ENCODE measurements at regions not wholly inside any gene's neighbourhood (a gene's known extent, or its start where the extent isn't known, plus 50 kb on each side); places are given as distances from the start of the nearest gene placed in this dataset.

DNA sequence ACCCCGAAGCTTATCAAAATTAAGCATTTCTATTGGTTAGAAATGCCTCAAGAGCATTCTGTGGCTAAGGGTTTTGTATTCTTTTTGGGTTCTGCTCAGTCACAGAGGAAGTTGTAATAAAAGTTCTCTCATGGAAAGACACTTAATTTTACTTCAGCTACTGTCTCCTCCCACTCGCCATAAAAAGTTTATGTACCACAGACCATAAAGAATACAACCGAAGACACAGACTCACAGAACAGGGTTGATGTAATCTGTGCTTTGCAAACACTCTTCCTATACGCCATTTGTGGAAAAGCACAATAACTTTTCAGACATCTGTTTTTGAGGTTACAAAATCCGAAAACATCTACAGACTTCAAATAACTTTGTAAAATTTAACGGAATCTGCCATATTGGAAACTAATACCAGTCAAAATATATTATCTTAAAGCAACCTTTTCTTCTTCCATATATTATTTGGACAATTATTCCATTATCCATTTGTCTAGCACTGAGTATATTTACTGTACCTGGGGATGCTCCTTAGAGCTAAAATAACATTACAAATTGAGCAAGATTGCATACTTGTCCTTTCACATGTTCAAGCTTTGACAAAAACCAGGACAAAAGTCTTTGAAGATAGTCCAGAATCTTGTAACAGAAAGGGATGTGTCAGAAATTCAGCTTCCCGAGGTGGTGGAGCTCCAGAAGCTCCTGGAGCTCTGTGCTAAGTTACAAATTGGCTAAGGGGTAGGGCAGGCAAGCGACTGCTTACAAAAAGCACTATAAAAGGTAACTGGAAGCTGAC, 219.0 kb upstream of the MEOX2 start:
- DNase-seq, result no peak

DNA sequence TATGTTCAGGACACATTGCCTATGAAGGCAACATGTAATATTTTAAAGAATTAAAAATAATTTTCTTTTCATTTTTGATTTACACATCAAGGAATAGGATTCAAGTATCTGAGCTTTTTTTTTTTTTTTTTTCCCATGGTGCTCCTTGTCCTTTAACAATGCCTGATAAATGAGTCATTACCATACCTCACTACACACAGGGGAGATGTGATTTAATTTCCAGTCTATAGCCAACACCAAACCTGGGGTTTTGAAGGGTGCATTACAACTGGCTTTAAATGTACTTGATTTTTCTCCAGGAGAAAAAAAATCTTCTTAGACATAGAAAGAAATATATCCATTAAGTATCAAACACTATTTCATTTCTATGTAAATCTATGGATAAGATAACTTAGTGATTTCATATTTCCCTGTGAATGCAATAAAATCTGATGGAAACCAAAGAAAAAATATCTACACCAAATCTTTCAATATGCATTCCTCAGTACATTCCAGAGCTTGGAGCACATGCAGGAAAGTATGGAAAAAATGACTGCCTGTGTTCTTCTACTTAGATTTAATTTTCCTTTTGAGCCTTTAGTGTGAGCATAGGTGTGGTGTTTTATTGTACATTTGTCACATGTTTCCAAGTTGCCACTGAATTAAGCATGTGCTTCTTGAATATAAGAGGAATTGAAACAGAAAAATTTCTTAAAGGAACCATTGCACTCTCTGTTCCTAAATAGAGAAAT, 204.8 kb upstream of the MEOX2 start:
- no peak for DNase-seq

DNA sequence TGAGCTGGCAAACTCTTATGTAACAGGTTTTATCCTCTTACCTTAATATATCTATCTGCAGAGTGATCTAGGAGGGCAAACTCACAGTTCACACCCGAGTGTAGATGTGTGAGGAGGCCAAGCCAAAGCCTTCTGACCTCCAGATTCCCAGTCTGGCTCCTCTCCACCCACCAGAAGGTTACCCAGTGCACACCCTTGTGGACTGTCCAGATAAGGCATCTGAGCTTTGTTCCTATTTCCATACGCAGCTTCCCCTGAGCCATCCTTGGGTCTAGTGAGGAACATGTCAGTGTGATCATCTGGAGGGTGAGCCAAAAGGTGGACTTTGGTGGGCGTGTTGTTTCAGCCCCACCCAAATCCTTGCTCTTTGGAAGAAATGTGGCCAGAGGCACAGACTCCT, 203.0 kb upstream of the MEOX2 start:
- no peak for DNase-seq

DNA sequence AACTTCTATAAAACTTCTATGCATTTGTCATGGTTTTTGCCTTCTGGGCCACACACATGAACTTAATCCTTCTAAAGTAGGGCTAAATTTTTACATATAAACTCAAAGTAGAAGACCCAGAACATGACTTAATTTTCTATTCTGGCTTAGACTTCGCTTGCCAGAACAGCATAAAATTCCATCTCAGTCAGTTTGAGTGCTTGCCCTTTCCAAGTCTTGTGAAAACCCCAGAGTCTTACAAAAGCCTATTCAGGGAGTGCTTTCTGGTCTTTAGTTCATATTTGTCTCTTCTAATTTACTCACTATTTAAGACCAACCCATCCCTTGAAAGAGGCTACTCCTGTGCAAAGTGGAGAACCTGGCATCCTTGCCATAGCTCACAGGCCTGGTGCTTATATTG, 201.6 kb upstream of the MEOX2 start:
- no peak for DNase-seq

DNA sequence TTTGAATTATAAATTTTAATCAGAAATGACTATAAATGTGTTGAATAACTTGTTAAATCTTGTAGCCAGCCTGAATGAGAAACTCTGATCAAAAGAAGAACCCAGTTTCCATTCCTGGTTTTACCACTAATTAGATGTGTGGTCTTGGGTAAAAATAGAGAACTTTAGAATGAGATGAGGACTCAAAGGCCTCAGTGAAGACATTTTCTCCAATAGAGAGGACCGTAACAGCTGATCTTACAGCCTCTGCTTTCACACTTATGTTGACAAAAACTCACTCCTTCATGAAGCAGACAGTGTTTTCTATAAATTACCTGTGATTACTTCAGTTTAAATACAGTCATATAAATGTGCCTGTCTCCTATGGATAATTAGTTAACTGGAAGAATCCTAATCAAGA, 200.1 kb upstream of the MEOX2 start:
- no peak for DNase-seq

DNA sequence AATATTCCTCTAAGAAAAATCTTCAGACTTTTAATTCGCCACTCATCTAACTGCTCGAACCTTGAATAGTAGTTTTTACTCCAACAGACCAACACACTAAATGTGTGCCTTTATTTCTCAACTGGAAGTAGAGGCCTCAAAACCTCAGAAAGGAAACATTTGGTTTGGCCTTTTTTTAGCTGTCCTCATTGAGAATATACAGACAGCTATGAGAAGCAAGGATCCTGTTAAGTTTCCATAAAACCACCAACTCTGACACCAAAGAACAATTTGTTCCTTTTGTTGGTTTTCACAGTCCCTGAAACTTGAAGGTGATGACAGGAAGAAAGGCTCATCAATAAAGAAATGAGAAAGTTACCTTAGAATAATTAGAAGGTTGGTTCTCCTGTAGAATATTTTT, 199.2 kb upstream of the MEOX2 start:
- no peak for DNase-seq

DNA sequence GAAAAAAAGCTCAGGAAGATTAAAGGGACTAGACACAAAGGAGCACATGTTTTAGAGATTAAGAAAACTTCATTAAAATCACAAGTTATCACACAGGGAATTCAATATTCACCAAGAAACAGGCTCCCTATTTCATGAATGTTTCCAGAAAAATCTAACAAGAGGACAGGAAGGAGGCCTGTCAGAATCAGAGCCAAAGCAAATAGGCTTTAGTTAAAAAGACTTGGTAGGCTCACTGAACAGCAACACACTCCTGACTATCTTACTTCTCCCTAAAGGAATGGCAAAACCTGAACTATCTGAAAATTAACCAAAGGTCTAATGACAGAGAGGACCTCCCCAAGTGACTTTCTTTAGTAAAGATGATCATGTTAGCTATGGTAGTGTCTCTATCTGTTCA, 188.3 kb upstream of the MEOX2 start:
- DNase-seq, result no peak

DNA sequence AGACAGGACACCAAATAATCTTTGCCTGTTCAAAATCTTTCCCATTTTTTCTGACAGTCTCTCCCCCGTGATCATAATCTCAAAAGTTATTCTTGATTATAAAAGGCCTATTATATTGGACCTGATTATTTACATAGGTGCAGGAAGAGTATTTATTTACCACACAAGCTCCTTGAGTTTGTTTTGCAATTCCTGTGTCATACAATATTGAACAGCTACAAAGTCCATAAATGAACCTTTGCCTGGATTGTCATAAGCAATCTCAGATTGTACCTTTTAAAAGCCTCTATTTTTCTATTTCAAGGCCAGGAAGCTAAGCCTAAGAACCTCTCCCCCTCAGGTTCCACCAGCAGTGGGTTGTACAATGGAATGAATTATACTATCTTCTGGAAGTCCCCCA, 183.9 kb upstream of the MEOX2 start:
- no peak for DNase-seq

DNA sequence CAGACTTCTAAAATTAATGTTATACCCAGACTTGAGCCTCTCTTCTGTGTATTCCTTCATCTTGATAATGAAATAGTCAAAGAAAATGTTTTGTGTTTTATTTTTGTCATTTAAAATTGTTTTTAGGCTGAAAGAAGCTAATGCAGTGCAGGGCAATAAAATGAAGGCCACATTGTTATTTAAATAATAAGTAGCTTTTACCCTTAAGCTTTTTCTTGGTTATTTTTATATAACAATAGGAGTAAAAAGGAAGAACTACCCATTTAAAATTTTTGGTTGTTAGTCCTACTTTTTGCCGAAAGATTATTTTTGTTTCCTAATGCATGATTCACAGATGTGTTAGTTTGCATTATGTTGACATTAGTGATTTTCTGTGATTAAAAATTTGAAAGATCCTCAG, 181.0 kb upstream of the MEOX2 start:
- no peak for DNase-seq

DNA sequence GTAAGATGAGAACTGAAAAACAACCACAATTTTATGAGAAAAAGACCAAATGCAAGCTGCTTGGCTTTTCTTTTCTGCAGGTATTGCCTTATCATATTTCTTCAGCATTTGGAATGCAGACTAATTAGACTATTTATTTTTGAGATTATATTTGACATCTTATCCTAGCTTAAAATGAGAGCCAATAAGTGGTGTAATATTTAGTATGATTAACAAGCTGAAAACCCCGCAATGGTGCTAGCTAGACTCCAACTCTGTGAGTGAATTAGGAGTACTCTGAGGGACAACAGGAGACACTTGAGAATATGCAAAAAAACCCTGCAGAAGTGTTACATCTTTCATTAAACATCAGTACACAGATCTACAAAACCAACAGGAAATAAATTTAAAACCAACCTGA, 180.3 kb upstream of the MEOX2 start:
- no peak for DNase-seq

DNA sequence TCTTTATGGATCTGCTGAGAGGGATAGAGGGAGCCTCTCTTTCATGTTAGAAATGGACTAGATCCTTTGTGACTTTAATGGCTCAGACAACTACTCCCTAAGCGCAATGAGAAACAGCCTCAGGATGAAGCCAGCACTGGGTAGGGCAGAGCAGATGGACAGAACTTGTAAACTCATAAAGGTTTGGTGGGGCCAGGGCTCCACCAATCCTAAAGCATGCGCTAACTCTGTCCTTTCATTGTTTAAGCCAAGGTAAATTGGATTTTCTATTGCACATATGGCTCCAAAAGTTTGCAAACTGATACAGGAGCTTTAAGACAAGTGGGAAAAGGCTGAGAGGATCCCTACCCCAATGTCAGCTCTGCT, 178.1 kb upstream of the MEOX2 start:
- no peak for DNase-seq

DNA sequence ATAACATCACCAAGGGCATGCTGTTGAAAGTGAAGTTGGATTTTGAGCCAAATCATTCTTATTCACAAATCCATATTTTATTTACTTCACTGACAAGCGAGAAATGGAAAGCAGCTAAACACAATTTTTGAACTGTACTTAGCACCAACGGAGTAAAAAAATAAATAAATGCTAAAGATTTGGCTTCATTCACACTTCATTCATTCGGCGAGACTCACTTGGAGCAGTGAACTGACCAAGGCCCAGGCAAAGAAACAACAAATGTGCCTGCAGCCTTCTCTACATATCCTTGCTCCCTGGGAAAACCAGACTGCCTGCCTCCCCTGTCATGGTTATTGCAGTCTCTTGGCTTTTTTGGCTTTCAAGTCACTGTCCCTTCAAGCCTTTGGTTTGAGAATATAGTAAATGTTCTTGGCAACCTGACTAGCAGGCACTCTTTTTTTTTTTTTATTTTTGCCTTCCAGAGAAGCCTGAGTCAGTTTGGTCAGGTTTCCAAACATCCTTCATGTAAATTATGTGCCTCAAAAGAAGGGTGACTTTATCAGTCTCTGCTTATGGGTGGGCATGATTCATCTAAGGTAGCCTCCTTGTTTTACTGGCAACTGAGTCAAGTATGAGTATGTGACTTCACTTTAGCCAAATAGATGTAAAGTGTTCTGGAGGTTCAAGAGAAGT, 177.6 kb upstream of the MEOX2 start:
- no peak for DNase-seq

DNA sequence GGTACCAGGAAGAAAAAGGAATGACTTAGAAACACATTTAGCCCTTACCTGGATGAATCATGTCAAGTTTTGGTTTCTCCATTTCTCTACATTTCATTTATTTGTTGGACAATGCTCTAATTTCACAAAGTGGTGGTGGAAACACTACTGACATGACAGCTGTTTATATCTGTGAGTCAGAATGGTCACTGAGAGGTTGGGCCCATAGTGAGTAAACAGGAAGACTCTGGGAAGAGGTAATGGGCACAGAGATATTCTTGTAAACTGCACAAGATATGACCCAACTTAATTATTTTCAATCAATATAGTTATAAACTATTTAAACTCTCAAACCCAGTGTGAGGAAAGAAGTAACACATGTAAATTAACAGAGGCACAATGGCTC, 176.3 kb upstream of the MEOX2 start:
- DNase-seq, result no peak

DNA sequence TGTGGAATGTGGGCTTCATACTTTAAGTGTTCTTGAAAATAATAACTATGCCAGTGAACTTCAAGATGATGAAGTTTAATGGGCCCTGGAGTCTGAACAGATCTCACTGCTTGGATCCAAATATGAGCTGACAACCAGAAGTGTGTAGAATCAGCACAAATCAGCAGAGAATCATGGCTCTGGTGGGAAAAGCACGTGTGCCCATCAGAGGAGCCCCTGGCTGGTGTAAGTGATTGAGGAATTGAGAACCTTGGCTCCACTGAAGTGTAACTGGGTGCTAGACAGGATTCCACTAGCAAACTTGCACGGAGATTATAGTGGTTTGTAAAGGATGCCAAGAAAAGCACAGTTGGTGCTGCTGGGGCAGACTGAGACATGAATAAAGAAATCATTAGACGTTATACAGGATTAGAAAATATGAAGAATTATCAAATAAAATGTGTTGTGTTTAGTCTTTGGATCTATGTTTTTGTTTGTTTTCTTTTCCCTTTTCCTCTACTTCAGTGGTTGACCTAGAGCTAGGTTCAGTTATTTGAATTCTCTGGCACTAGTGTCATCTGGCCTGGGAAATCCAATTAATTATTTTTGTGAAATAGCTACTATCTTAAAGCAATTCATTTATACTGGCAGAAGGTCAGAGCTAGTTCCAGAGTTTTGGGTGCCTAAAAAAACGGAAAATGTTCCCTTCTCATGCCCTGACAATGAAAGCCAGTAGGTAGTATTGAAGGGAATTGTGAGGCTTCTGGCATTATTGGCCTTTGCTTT, 175.7 kb upstream of the MEOX2 start:
- no peak for DNase-seq

DNA sequence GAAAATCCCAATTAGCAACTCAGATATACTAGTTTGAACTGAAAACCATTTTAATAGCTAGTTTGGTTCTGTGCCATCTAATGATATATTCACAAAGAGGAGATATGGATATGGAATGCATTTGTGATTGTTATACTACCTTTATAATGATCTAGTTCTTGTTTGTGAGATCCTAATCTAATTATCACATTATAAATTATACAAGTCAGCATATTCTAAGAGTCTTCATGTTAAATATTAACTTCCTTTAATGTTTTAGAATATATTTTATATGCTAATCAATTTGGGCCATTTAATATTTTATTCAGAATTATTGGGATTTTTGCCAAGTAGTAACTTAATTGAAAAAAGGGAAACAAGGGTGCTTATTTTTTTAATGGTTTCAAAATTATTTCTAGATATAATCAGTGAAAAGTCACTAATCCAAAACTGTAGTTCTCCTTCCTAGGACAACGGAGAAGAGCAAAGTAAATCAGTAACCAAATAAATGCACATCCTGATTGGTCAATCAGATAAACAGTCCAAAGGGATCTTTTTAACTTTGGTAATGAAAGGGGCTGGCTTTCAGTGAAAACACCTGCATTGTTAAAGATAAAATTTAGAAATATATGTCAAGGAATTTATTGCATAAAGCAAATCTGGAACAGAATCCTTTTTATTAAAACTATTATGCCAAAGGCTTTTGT, 173.9 kb upstream of the MEOX2 start:
- DNase-seq, result no peak

DNA sequence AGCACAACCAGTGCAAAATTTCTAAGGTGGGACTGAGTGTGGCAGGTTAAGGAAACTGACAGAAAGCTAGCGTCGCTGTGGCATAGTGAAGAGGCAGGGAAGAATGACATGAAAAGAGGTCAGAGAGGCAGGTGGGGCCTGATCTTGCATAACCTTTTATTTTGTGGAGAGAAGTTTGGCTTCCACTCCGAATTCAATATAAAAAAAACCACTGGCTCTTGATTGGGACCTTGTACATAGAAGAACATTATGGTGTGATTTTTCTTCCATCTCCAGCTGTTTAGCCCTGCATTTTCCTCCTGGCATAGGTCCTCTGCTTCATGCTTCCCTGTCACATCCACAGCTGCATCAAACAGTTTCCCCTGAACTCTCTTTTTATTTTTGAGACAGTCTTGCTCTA, 170.5 kb upstream of the MEOX2 start:
- no peak for DNase-seq

DNA sequence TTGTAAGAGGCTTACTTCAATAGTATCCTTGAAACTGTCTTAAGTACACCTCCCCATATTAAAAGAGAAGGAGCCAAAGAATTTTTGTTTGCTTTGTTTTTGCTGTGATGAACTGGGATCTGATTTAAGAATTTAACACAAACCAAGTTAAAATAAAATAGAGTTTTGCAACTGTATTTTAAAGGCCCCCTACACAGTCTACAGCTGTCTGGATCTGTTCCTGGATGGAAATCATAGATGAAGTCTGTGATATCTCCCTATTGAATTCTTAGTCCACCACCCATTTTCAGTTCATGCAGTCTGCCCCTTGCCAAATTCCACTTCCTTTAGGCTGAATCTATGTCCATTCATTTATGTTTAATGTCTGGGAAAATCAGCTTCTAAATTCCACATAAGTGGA, 169.8 kb upstream of the MEOX2 start:
- no peak for DNase-seq

DNA sequence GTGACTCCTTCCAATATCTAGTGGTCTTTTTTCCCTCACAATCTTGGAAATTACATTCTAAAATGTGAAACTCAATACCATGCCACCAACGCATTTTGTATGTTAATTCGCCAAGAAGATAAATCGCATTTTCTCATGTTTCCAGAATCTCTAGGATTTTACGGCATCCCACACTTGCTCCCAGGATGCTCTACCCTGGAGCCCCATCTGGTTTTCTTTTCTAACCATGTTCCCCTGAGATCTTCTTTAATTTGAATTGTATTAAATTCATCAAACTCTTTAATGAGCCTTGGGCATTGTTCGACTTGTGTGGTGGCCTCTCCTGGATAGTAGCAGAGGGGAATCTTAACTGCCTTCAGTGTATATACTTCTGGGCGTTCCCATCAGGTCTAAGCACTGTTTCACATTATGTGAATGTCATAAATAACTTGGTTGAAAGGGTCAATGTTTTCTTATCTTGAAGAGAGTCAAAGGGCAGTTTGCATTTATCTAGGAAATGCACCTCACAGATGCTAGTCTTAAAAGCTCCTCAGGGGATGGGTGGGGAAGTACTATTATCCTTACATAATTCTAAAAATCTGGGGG, 169.1 kb upstream of the MEOX2 start:
- DNase-seq, result no peak

DNA sequence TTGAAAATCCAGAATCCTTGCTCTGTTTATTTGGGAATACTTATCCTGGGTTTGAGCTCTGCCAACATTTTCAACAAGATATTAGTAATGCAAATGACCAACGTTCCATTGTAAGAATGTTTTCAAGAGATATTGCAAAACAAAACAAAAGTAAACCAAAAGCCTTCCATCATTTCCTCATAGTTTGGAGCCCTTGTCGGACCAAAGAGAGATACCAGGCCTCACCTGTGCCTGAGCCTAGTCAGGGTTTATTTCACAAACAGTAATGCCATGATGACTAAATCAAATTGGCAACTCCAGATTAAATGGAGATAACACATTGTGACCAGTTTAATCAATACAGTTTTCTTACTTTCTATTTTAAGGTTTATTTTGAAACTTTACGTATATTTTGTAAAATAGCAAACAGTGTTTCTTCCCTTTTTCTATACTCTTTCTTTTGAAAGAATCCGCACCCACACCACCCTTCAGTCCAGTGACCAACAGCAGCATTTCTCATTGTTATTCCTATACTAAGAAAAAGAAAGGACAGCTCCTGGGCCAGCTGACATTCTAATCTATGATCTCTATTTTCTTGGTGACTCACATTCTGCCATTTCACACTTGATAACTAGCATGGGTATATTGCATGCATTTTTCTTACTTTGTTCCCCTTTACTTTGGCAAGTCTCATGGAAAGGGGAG, 168.5 kb upstream of the MEOX2 start:
- DNase-seq, result no peak

DNA sequence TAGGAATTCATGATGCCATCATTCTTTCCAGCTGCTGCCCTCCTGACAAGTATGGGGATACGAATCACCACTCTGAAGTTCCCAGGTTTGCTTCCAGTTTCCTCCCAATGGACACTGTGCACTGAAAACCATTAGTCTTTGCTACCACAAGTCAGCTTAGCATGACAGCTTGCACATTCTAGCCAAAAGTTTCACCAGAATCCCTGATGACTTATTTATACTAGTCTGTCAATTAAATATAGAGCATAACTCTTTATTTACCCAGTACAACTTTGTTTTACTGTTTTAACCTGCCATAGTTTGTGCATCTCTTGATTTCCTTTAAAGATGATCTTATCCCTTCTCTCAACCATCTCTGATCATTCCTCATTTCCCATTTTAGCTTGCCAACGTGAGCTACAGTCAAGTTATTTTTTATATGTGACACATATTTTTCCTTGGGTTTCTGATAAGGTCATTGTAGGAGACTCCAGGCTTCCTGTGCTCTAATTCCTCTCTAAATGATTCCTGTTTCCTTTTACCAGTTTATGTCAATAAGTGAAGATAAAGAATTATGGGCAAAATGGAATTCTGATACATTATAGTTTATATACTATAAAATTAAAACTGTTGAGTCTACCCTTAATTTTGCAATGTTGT, 167.5 kb upstream of the MEOX2 start:
- DNase-seq, result no peak

DNA sequence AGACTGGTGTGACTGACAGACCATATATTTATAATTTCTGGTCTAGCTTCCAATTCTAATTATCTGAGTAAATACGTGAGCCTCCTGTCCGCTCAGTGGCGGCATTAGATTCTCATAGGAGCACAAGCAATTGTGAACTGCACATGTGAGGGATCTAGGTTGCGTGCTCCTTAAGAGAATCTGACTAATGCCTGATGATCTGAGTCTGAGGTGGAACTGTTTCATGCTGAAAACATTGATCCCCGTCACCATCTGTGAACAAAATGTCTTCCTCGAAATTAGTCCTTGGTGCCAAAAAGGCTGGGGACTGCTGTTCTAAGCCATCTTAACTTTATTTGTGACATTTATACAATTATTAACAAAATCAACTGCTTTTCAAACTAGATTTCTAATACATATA, 164.7 kb upstream of the MEOX2 start:
- no peak for DNase-seq
